GM18517 (cell line): ENCODE measurements at regions not wholly inside any gene's neighbourhood (a gene's known extent, or its start where the extent isn't known, plus 50 kb on each side); places are given as distances from the start of the nearest gene placed in this dataset.
"Not testable (repeated sequence)": the region's sequence is repeated elsewhere in the genome, so short reads cannot be mapped to it uniquely, and the experiment has no call there.

Experiments used
- ATAC-seq: cut with Tn5 transposase; IDR thresholded peaks from one replicate; pipeline ENCODE4 v1.9.1; 2021; ENCODE audit warnings: mild to moderate bottlenecking, moderate library complexity; ENCODE audit not compliant: unreplicated experiment

DNA sequence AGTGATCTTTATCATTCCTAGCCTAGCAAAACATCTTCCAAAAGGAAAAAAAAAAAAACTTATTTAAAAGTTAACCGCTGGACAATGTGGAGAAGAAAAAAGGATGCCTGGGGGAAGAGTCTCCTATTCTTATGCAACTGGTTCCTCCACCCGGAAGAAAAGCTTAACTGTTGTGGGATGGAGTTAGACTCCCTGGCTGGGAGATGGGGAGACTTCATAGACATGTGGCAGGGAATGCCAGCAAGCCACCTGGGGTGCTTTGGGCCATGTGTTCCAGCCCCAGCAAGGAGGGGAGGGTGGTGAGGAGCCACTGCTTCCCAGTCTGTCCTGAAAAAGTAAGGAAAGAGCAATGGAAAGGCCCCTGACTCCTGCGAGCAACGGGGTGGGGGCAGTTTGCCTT, 119.4 kb upstream of the SPIN4 start:
- no peak for ATAC-seq

DNA sequence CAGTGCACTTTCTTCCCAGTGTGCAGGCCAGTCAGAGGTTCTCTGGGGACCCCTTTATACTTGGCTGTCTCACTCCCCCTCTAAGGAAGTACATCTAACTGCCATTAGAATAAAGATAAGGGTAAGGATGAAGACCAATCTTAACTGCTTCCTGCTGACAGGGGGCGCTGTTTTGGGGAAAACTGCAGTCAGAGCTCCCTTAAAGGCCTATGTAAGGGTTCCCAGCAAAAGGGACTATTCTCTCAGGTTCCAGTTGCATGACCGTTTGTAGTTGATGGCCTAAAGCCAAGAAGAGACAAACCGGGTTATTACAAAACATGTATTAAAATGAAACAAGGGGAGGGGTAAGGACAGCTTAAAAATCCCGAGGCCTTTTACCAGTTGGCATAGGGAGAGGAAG, 115.6 kb upstream of the SPIN4 start:
- no peak for ATAC-seq

- ATAC-seq, result no peak
Observed at GRCh38 chrX:63458981-63459380, 107.8 kb upstream of the SPIN4 start.

DNA sequence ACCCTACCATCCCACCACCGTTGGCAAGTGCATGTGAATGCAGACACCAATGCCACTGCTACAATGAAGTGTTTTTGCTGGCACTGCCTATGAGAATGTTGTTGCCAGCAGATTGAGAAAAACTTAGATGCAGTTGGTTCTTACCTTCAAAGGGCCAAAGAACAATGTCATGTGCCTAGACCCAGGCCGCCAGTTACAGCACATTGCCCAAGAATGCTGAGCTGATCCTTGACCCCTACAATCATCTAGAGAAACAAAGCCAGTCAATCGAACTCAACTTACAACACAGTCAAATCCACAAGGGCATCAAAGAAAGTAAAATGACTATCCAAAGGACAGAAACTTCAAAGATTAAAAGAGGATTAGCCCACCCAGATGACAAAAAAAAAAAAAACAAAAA, 102.4 kb upstream of the SPIN4 start:
- no peak for ATAC-seq

- ATAC-seq, result no peak
Observed at GRCh38 chrX:63441717-63442116, 90.6 kb upstream of the SPIN4 start.

- no peak for ATAC-seq
Observed at GRCh38 chrX:63439580-63439979, 88.4 kb upstream of the SPIN4 start.

DNA sequence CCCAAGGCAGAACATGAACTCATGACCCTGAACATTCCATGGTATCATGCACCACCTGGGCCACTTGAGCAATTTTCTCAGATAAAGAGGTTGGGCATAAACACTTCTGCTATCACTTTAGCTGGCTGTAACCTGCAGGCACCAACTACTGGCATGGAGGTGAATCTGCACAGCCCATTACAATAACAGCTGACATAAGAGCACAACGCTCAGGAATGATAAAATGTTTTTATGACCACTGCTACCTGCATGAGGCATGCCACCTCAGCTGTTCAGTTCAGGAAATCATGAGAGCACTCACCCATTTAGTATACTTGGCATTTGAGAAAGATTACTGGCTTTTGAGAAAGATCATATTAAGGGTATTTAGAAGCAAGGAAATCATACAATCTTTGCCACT, 85.7 kb upstream of the SPIN4 start:
- ATAC-seq, result no peak

DNA sequence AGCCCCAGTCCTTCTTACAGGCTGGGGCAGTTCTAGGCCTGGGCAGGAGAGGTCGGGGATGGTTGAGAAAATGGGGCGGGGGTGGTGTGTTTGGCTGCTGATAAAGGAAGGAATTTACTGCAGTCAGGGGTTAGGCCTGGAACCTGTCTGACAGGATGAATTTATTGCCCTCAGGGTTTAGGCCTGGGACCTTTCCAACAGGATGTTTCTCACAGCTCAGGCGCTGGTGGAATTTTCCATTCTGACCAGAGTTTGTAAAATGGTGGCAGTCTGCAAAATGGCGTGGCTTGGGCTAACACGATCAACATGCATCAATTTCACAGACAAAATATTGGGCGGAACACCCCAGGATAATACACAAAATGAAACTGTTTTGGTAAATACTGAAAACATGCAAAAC, 83.5 kb upstream of the SPIN4 start:
- no peak for ATAC-seq

GRCh38 chrX:63434206-63434605, 83.1 kb upstream of the SPIN4 start:
- no peak for ATAC-seq

GRCh38 chrX:63430026-63430425, 78.9 kb upstream of the SPIN4 start:
- no peak for ATAC-seq

GRCh38 chrX:63428348-63428747, 77.2 kb upstream of the SPIN4 start:
- ATAC-seq, result no peak

- no peak for ATAC-seq
Observed at GRCh38 chrX:63426519-63426918, 75.4 kb upstream of the SPIN4 start.

DNA sequence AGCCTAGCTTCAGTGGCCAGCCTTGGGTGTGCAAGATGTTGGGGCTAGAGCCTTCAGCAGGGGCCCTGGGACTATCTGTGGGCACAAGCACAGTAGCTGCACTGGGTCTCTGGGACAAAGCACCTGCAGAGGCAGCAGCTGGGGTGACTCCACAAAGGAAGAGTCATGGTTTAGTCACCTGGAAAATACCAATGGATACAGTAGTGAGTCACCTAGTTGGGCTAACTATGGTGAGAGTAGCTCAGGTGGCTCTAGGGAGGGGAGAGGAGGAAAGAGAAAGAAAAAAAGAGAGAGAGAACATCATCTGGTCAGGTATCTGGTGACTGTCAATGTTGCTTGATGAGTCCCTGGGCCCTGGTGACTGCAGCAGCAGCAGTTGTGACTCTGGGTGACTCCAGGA, 72.9 kb upstream of the SPIN4 start:
- ATAC-seq, result no peak

DNA sequence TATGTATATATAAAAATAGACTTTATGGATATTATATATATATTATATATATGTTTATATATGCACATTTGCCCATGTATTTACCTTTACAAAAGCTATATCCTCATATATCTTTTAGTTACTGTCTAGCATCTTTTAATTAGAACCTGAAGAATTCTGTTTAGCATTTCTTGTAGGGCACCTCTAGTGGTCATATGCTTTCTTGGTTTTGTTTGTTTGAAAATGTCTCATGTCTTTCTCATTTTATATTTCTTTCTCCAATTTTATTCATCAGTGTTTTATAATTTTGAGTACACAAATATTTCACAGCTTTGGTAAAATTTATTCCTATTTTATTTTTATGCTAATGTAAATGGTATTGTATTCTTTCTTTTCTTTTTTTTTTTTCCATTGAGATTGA, 70.3 kb upstream of the SPIN4 start:
- no peak for ATAC-seq

GRCh38 chrX:63418211-63418610, 67.1 kb upstream of the SPIN4 start:
- ATAC-seq, result no peak

DNA sequence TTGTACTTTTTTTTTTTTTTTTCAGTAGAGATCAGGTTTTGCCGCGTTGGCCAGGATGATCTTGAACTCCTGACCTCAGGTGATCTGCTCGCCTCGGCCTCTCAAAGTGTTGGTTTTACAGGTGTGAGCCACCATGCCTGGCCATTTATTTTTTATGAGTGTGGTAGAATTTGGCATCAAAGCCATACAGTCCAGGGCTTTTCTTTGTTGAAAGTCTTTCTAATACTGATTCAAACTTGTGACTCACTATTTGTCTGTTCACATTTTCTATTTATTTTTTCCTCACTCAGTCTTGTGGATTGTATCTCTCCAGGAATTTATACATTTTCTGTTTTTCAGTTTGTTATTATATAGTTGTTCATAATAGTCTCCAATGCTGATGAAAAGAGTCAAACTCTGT, 66.5 kb upstream of the SPIN4 start:
- ATAC-seq, result no peak

DNA sequence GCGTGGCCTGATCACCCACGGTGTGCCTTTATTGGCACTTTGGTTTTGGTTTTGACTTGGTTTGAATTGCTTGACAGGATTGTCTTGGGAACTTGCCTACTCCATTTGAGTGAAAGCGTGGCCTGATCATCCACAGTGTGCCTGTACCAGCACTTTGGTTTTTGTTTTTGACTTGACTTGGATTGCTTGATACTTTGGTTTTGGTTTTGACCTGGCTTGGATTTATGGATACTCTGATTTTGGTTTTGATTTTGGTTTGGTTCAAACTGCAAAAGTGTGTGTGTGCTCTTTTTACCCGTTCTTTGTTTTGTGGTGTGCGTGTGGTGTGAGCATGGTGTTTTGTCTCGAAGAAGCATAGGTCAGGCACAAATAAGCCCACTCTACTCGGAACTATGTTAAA, 58.8 kb upstream of the SPIN4 start:
- not testable (repeated sequence) for ATAC-seq

DNA sequence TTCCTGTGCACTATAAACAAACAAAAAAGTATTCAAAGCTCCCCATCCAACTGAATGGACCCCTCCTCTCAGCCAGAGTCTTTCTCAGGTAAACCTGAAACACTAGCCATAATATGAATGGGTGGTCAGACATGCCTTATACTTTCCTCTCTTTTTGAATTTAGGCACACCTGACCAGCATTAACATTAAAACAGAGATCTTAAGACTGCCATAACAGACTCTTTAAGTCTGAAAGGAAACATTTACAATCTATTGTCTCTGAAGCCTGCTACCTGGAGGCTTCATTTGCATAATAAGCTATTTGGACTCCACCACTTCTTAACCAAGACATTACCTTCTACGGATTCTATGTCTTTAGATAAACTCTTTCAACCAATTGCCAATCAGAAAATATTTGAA, 56.9 kb upstream of the SPIN4 start:
- no peak for ATAC-seq

GRCh38 chrX:63404332-63404731, 53.2 kb upstream of the SPIN4 start:
- no peak for ATAC-seq

- no peak for ATAC-seq
Observed at GRCh38 chrX:63402106-63402505, 51.0 kb upstream of the SPIN4 start.
